A549 (cell line): ENCODE measurements at regions not wholly inside any gene's neighbourhood (a gene's known extent, or its start where the extent isn't known, plus 50 kb on each side); places are given as distances from the start of the nearest gene placed in this dataset.

Source experiments
- ATAC-seq, 2 experiments: fragments of 200-7000 bp in 1 of 2; fragments of >200 bp in 1 of 2; cut with Nextera tagmentation in 1 of 2; cut with Tn5 transposase in 1 of 2; 3 replicates each; pipeline versions ENCODE4 v1.8.0 to v1.9.1; 2018 to 2020; ENCODE audit warnings: mild to moderate bottlenecking in 1 of 2, moderate library complexity in 1 of 2
- CTCF ChIA-PET: fragments of 300-600 bp; sonication (Branson Sonifier 250); formaldehyde crosslinking; extraction: SDS; loops from one replicate; lab custom pipeline; 2021; ENCODE audit warnings: antibody characterized with exemption, inconsistent platforms; lab: Yijun Ruan, JAX
- POLR2A ChIA-PET: fragments of 350-600 bp; formaldehyde crosslinking; extraction: SDS; loops from one replicate; lab custom pipeline; 2021; ENCODE audit warnings: antibody characterized with exemption, inconsistent platforms; lab: Yijun Ruan, JAX
- DNase-seq, 2 experiments: peaks; one replicate each; pipeline versions ENCODE4 v3.0.0 to v3.0.0-alpha.2; 2011 to 2016; ENCODE audit warnings: low read depth in 1 of 2, low spot score in 1 of 2
- FAIRE-seq: peaks from 2 replicates; lab custom pipeline; 2011; peaks lifted over from hg19 to GRCh38; lab: Jason Lieb, UNC
- H3K27ac ChIP-seq, 2 experiments: fragments of >200 bp; sonication (Bioruptor Twin); formaldehyde crosslinking; 3 replicates each; pipeline ENCODE4 v1.5.1; 2016 to 2017
- H3K4me1 ChIP-seq: fragments of >200 bp; sonication (Bioruptor Twin); formaldehyde crosslinking; 3 replicates; pipeline ENCODE4 v1.6.1; 2016
- H3K4me2 ChIP-seq: fragments of >200 bp; sonication (Bioruptor Twin); formaldehyde crosslinking; 3 replicates; pipeline ENCODE4 v1.6.1; 2016
- H3K4me3 ChIP-seq: fragments of >200 bp; sonication (Bioruptor Twin); formaldehyde crosslinking; 3 replicates; pipeline ENCODE4 v1.5.1; 2016
- H3K9me3 ChIP-seq: fragments of >200 bp; sonication (Bioruptor Twin); formaldehyde crosslinking; 3 replicates; pipeline ENCODE4 v1.6.1; 2016
- ATOH8 ChIP-seq: fragments of 250-450 bp; sonication (Bioruptor Pico); IDR thresholded peaks from 2 replicates; pipeline ENCODE4 v1.5.0; 2020; ENCODE audit warnings: low read depth, mild to moderate bottlenecking, moderate library complexity
- BCL3 ChIP-seq: fragments of >200 bp; sonication (Bioruptor Twin); formaldehyde crosslinking; IDR thresholded peaks from 3 replicates; pipeline ENCODE4 v1.6.1; 2016
- BHLHE40 ChIP-seq: IDR thresholded peaks from 2 replicates; pipeline ENCODE4 v1.6.1; 2012; ENCODE audit warnings: low read depth, low read length, inconsistent platforms
- CBX8 ChIP-seq: fragments of 200-600 bp; sonication (generic); IDR thresholded peaks from 2 replicates; pipeline ENCODE4 v1.6.1; 2016
- CEBPB ChIP-seq, 2 experiments: fragments of >200 bp in 1 of 2; sonication (Bioruptor Twin) in 1 of 2; formaldehyde crosslinking in 1 of 2; IDR thresholded peaks; 2 replicates each; pipeline ENCODE4 v1.6.1; 2012 to 2016
- CHD2 ChIP-seq: fragments of 150-350 bp; IDR thresholded peaks from 2 replicates; pipeline ENCODE4 v1.6.1; 2014; ENCODE audit warnings: low read length; ENCODE audit not compliant: partially characterized antibody
- CTCF ChIP-seq: fragments of >200 bp; sonication (Bioruptor Twin); formaldehyde crosslinking; IDR thresholded peaks from 3 replicates; pipeline ENCODE4 v1.5.1; 2016
- E2F6 ChIP-seq: IDR thresholded peaks from 2 replicates; pipeline ENCODE4 v1.6.1; 2012; ENCODE audit warnings: low read depth, borderline replicate concordance
- EHF ChIP-seq: fragments of 250-450 bp; sonication (Bioruptor Pico); IDR thresholded peaks from 2 replicates; pipeline ENCODE4 v1.5.0; 2020; ENCODE audit warnings: mild to moderate bottlenecking
- EHMT2 ChIP-seq: fragments of 200-600 bp; sonication (generic); IDR thresholded peaks from 2 replicates; pipeline ENCODE4 v1.6.1; 2016; ENCODE audit warnings: antibody characterized with exemption, low read depth, mild to moderate bottlenecking, moderate library complexity
- ELK1 ChIP-seq: fragments of 150-350 bp; IDR thresholded peaks from 2 replicates; pipeline ENCODE4 v1.6.1; 2014; ENCODE audit warnings: low read depth, mild to moderate bottlenecking, low read length
- ESRRA ChIP-seq: fragments of 150-350 bp; IDR thresholded peaks from 2 replicates; pipeline ENCODE4 v1.6.1; 2014; ENCODE audit warnings: mild to moderate bottlenecking, low read length, borderline replicate concordance
- FOSB ChIP-seq: fragments of 250-450 bp; sonication (Bioruptor Pico); IDR thresholded peaks from 2 replicates; pipeline ENCODE4 v1.5.0; 2020; ENCODE audit warnings: mild to moderate bottlenecking, moderate library complexity
- FOSL2 ChIP-seq, 2 experiments: fragments of 450-650 bp in 1 of 2; fragments of >200 bp in 1 of 2; sonication (Bioruptor Twin) in 1 of 2; formaldehyde crosslinking; IDR thresholded peaks; 2 replicates each; pipeline versions ENCODE4 v1.5.0 to v1.6.1; 2016 to 2020; ENCODE audit warnings: mild to moderate bottlenecking in 1 of 2, moderate library complexity in 1 of 2
- HEYL ChIP-seq: fragments of 250-450 bp; sonication (Bioruptor Pico); IDR thresholded peaks from 2 replicates; pipeline ENCODE4 v1.8.0; 2021; ENCODE audit warnings: mild to moderate bottlenecking, moderate library complexity
- HMGXB4 ChIP-seq: fragments of 250-450 bp; sonication (Bioruptor Pico); IDR thresholded peaks from 2 replicates; pipeline ENCODE4 v1.5.0; 2021; ENCODE audit warnings: mild to moderate bottlenecking, moderate library complexity, borderline replicate concordance
- HOXB13 ChIP-seq: fragments of 250-450 bp; sonication (Bioruptor Pico); IDR thresholded peaks from 2 replicates; pipeline ENCODE4 v1.5.0; 2020; ENCODE audit warnings: low read depth, mild to moderate bottlenecking, moderate library complexity
- KDM5A ChIP-seq: fragments of 200-600 bp; sonication (generic); IDR thresholded peaks from 2 replicates; pipeline ENCODE4 v1.6.1; 2016; ENCODE audit warnings: antibody characterized with exemption, mild to moderate bottlenecking
- MAX ChIP-seq: IDR thresholded peaks from 2 replicates; pipeline ENCODE4 v1.6.1; 2012
- NR3C1 ChIP-seq: fragments of >200 bp; sonication (Bioruptor Twin); formaldehyde crosslinking; IDR thresholded peaks from 3 replicates; pipeline ENCODE4 v1.6.1; 2017
- PBX3 ChIP-seq: IDR thresholded peaks from 2 replicates; pipeline ENCODE4 v1.6.1; 2012
- PHF8 ChIP-seq: fragments of 200-600 bp; sonication (generic); IDR thresholded peaks from 2 replicates; pipeline ENCODE4 v1.6.1; 2016; ENCODE audit warnings: low read depth, mild to moderate bottlenecking, antibody characterized with exemption, moderate library complexity, borderline replicate concordance
- POLR2AphosphoS2 ChIP-seq: conservative IDR thresholded peaks from 2 replicates; pipeline ENCODE4 v1.6.1; 2012; ENCODE audit warnings: low read length, improper control_type of control experiment, inconsistent platforms
- RARB ChIP-seq: fragments of 250-450 bp; sonication (Bioruptor Pico); IDR thresholded peaks from 2 replicates; pipeline ENCODE4 v1.8.0; 2021; ENCODE audit warnings: mild to moderate bottlenecking, moderate library complexity
- SREBF2 ChIP-seq: fragments of 450-650 bp; IDR thresholded peaks from 2 replicates; pipeline ENCODE4 v1.6.1; 2014; ENCODE audit warnings: mild to moderate bottlenecking, moderate library complexity
- TP53 ChIP-seq: fragments of 250-450 bp; sonication (Bioruptor Pico); IDR thresholded peaks from 2 replicates; pipeline ENCODE4 v1.5.0; 2021; ENCODE audit warnings: mild to moderate bottlenecking, moderate library complexity
- USF2 ChIP-seq: fragments of 450-650 bp; IDR thresholded peaks from 2 replicates; pipeline ENCODE4 v1.6.1; 2014; ENCODE audit warnings: antibody characterized with exemption
- ZC3H11A ChIP-seq: fragments of 450-650 bp; IDR thresholded peaks from 2 replicates; pipeline ENCODE4 v1.6.1; 2014; ENCODE audit warnings: antibody characterized with exemption, mild to moderate bottlenecking
- ZSCAN20 ChIP-seq: fragments of 250-450 bp; sonication (Bioruptor Pico); IDR thresholded peaks from 2 replicates; pipeline ENCODE4 v1.8.0; 2022; ENCODE audit warnings: mild to moderate bottlenecking, moderate library complexity
- WGBS: methylation state at CpG from one replicate; pipeline ENCODE4 v1.1.6; 2017; ENCODE audit errors: missing lambda C conversion rate; 5-methylcytosine and 5-hydroxymethylcytosine counted together

- POLR2A ChIA-PET: no interaction called here
- CTCF ChIA-PET: no interaction called here
- ATAC-seq (no peak), FAIRE-seq (no peak), DNase-seq (no peak)
- no peak for TF ChIP-seq BCL3
- no peak for TF ChIP-seq TP53
- no peak for TF ChIP-seq PBX3
- no peak for TF ChIP-seq KDM5A
- no peak for TF ChIP-seq NR3C1
- TF ChIP-seq EHMT2: no peak
- no peak for TF ChIP-seq HOXB13 (CRISPR knock-in tag)
- no peak for TF ChIP-seq E2F6
- TF ChIP-seq HMGXB4 (CRISPR knock-in tag): no peak
- TF ChIP-seq USF2: no peak
- no peak for TF ChIP-seq EHF (CRISPR knock-in tag)
- no peak for TF ChIP-seq HEYL (CRISPR knock-in tag)
- TF ChIP-seq ZSCAN20 (CRISPR knock-in tag): no peak
- TF ChIP-seq ATOH8 (CRISPR knock-in tag): no peak
- no peak for TF ChIP-seq CEBPB (IDR thresholded peaks at IDR 0.05)
- no peak for TF ChIP-seq BHLHE40
- no peak for TF ChIP-seq FOSB (CRISPR knock-in tag)
- Histone ChIP-seq H3K4me1 (peaks cover 12% of the 10 kb centered on the region; the same call in 2 of the 3 replicates), H3K4me2 (no peak overlapping the region), H3K27ac (no peak overlapping the region), H3K4me3 (no peak overlapping the region), H3K9me3 (no peaks in the 10 kb centered on the region)
- 49% methylated on average over 4 of the region's 4 CpGs for WGBS
Observed at GRCh38 chr16:79902351-79902750, 301.8 kb upstream of the MAF start.

- ATAC-seq (no peak), DNase-seq (no peak), FAIRE-seq (no peak)
- no peak overlapping the region for H3K4me3 ChIP-seq
- no peak overlapping the region for H3K27ac ChIP-seq
- POLR2A ChIA-PET: no interaction called here
- 34% methylated on average over 4 of the region's 4 CpGs for WGBS
- CTCF ChIA-PET: interaction anchor here (0.7 kb wide), 1 partner anchor 152 kb away, joined by 3 read pairs; no protein-coding TSS in a partner anchor
- H3K4me1 ChIP-seq: peaks cover 14% of the 10 kb centered on the region; the same call in 2 of the 3 replicates
- H3K4me2 ChIP-seq: no peak overlapping the region
- no peaks in the 10 kb centered on the region for H3K9me3 ChIP-seq
- no peak for TF ChIP-seq ESRRA
- TF ChIP-seq SREBF2: no peak
- no peak for TF ChIP-seq CHD2
- TF ChIP-seq RARB (CRISPR knock-in tag): no peak
- no peak for TF ChIP-seq KDM5A
- no peak for TF ChIP-seq TP53
- no peak for TF ChIP-seq NR3C1
- TF ChIP-seq MAX: no peak
- TF ChIP-seq FOSL2 (IDR thresholded peaks at IDR 0.05): no peak
- no peak for TF ChIP-seq FOSL2 (CRISPR knock-in tag; IDR thresholded peaks at IDR 0.05)
- TF ChIP-seq POLR2AphosphoS2: no peak
- no peak for TF ChIP-seq ZC3H11A
- no peak for TF ChIP-seq ELK1
- TF ChIP-seq CBX8: no peak
- no peak for TF ChIP-seq PHF8
- no peak for TF ChIP-seq CTCF
Observed at GRCh38 chr16:79901522-79901921, 301.0 kb upstream of the MAF start.
